Inflammatory macrophage (primary cell): ENCODE measurements at regions not wholly inside any gene's neighbourhood (a gene's known extent, or its start where the extent isn't known, plus 50 kb on each side); places are given as distances from the start of the nearest gene placed in this dataset.

Experiments used
- DNase-seq, 2 donors: peaks; one replicate each; pipeline ENCODE4 v3.0.0-alpha.2; 2020 to 2022

DNA sequence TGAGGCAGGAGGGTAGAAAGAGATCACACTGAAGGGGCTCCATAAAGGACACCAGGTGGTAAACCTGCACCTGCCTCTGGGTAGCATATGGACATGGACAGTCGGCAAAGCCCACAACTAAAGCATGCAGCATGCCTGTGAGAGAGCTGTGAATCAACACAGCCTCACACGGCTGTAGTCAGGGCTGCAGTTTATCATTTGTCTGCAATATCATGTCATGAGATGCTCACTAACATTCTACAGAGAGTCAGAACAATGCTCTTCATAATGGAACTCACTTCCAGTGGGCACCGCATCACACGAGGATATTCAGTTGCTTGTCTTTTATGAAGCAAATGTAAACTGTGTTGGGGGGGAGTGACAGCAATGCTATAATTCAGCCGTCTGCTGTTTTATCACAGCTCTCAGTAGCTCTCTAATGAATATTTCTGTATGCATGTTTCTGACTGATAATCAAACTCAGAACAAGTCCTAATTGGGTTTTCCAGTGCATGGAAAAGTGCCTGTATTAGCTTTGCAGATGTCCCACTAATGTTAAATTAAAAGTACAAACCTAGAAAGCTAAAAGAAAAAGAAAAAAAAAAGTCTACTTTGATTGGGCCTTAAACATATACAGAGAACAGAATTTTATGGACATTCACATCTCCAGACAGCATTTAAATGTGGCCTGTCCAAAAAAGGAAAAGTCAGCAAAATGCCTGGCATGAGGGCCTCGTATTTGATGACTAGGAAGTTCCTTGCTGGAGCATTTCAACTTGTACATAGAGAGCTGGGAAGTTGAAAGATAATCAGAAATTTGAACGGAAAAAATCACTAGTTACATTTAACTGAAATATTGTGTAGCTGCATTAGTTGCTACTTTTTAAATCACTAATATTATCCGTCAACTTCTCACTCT, 406.1 kb upstream of the SOX11 start:
- no peak for DNase-seq

DNA sequence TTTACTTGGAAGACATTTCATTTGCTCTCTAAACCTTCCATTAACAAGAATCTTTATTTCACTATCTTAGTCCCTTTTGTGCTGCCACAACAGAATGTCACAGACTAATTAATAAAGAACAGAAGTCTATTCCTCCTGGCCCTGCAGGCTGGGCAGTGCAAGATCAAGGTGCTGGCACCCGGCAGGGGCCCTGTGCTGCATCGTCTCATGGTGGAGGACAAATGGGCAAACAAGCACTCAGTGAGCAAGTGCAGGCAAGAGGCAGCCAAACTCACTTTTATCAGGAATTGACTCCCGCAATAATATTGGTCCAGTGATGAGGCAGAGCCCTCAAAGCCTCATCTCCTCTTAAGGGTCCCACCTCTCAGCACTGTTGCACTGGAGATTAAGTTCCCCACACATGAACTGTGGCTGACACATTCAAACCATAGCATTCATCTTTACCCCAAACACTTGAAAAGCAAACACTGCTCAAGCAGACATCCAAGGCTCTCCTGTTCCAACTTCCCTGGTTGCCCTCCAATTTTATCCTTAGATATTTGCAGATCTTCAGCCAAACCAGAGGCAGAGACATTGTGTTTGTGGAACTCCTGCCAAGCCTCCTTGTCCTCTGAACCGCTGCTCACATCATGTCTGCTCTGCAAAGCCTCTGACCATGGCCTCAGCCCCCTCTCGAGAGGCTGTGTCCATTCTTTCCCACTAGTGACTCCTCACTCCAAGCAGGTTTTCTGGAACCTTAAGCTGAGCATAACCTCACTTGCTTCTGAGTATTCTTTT, 404.4 kb upstream of the SOX11 start:
- DNase-seq = no peak

- DNase-seq = no peak
These were observed 401.2 kb upstream of the SOX11 start for GRCh38 chr2:5290900-5291546.

DNA sequence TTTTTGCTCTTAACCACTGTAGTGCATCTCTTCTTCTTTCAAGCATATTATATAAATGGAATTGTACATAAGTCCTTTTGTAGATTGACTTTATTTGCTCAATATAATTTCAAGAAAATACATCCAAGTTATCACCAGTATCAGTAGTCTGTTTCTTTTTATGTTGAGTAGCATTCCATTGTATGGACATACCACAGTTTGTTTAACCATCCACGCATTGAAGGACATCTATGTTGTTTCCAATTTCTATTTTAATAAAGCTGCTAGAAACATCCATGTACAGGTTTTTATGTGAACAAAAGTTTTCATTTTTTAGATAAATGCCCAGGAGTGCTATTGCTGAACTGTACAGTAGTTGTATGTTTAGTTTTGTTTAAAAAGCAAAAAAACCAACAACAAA, 387.5 kb upstream of the SOX11 start:
- no peak for DNase-seq

GRCh38 chr2:5315041-5315440, 377.1 kb upstream of the SOX11 start:
- no peak for DNase-seq

DNA sequence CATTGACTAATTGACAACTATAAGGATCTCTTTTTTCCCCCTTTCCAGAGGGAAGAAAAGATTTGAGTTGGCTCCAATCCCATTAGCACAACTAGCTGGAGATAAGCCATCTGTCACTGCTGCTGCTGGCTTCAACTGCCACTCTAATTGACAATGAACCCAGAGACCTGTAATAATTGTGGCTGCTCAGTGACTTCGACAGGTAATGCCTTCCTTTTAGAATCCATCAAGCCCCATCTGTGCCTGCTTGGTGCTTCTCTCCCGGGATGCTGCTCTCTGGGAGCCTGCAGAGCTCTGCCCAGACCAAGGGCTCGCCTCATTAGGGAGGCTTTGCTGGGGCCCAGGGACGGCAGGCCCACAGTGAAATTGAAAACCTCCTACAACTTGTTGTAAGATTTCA, 376.7 kb upstream of the SOX11 start:
- DNase-seq = no peak

DNA sequence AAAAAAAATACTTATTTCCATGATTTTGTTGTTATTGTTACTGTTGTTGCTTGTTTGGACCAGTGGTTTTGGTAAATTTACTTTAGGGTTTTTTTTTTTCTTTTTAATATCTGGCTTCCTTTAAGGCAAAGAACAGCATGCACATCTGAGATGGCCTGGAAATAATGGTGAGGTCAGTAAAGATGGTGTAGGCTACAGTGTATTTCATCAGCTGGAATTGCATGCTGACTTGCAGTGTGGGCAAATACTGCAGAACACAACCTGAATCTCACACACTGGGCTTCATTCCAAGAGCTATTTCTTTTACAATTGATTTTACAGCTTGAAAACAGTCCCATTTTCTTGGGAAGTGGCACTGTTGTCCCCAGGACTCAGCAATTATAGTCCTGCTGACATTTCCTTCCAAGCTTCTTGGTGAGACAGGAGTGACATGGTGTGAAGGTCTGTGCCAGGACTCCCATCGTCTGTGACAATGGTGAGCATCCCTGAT, 376.1 kb upstream of the SOX11 start:
- DNase-seq = no peak

GRCh38 chr2:5319493-5319892, 372.7 kb upstream of the SOX11 start:
- no peak for DNase-seq

GRCh38 chr2:5322396-5322795, 369.8 kb upstream of the SOX11 start:
- no peak for DNase-seq

GRCh38 chr2:5325523-5325922, 366.7 kb upstream of the SOX11 start:
- DNase-seq = no peak

- DNase-seq = no peak
These were observed 363.4 kb upstream of the SOX11 start for GRCh38 chr2:5328826-5329225.

DNA sequence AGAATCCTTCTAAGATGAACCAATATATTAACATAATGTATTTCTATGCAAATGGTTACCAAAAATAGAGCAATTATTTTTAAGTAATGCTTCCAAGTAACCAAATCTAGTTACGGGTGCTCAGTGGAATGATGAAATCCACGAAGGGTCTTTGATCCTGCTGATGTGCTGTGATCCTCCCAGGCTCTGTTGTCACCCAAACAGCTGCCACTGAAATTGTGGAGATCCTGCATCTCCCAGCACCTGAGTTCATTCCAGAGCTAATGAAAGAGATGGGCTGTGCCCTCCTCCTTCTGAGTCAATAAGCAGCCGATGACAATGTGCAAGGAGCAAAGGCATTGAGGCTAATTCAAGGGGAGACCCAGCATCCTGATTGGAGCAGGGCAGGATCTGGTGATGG, 362.4 kb upstream of the SOX11 start:
- no peak for DNase-seq

GRCh38 chr2:5330961-5331360, 361.2 kb upstream of the SOX11 start:
- DNase-seq = no peak

DNA sequence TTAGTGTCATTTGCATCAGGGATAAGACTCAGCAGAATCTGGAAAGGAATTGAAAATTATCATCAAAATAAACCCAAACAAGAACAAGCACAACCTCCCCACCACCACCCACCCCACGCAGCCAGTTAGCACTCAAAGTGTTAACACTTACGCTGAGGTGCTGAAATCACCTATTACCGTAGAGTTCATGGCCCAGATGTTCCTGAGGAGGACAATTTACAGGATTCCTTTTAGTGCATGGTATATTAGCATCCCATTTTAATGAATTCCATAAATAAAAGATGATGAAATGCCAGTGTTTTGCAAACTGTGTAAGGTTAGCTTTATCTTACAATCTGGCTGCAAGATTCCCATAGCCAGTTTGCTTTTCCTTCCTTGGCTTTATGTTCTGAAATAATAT, 359.3 kb upstream of the SOX11 start:
- DNase-seq = no peak

- DNase-seq = no peak
These were observed 352.7 kb upstream of the SOX11 start for GRCh38 chr2:5339473-5339872.

DNA sequence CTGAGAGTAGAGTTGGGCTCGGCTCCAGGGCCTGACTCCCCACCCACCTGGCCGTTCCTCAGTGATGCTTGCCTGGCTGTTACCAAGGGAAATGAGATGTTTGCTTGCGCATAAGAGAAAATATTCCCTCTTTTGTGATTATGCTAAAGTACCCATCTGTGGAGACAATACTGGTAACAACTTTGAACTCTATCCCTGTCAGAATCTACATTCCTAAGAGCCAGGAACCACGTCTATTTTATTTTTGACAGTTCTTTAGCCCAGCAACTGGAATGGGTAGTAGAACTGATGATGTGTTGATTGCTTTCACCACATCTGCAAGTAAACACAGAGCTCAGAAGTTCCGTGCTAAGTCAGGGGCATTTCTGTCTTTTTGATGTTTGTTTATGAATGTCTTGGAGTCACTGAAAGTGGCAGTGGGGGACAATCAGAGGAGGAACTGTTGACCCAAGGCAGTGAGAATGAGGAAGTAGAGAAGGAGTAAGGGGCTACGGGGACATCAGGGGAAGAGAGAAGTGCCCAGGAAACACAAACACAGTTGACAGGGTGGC, 348.3 kb upstream of the SOX11 start:
- DNase-seq = no peak

- no peak for DNase-seq
These were observed 339.9 kb upstream of the SOX11 start for GRCh38 chr2:5352286-5352685.

DNA sequence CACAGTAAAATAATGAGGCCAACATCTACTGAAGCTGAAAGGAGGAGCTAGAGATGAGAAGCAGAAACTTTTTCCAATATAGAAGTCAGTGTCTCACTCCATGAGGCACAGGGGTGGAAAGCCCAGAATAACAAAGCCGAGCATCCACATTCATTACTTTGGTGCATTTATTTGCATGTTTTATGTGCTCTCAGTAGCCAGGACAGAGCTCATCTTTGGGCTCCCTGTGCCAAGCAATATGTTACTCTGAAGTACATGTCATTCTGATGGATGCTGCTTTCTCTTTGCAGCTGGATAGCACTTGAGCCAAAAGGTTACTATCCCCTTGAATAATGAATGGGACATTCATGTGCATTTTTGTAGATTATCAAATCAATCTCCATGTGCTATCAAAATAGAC, 338.6 kb upstream of the SOX11 start:
- no peak for DNase-seq

GRCh38 chr2:5359397-5359796, 332.8 kb upstream of the SOX11 start:
- DNase-seq = no peak

DNA sequence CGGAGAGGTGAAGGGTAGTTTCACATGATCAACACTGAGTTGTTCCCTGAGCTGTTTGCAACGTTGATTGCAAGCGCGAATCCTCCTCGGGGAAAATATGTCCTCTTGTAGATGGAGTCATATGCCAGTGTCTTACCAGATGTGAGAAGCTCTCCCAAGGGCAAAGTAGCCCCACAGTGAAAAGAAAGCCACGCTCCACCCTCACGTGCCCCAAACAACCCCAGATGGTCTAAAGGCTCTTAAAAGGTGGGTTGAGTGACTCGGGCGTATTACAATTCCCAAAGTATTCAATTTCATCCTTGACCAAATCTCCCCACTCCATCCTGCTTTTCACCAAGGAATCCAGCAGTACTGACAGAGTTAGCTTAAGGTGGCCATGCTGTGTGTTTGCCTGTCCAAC, 332.1 kb upstream of the SOX11 start:
- no peak for DNase-seq

DNA sequence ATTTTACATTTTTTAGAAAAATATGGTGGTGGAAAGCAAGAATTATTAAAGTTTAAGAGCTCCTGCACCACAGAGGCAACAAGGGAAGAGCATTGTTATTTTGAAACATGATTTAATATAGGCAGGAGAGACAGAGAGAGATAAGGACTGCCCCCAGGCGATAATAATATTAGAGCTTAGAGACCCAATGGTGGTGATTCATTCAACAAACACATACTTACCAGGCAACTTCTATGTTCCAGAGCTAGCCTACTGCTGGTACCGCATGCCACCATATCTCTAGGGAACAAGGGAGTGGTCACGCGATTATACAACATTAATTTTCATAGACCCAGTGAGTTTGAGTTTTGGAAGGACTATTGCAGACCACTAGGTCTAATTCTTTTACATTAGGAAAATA, 327.8 kb upstream of the SOX11 start:
- no peak for DNase-seq

DNA sequence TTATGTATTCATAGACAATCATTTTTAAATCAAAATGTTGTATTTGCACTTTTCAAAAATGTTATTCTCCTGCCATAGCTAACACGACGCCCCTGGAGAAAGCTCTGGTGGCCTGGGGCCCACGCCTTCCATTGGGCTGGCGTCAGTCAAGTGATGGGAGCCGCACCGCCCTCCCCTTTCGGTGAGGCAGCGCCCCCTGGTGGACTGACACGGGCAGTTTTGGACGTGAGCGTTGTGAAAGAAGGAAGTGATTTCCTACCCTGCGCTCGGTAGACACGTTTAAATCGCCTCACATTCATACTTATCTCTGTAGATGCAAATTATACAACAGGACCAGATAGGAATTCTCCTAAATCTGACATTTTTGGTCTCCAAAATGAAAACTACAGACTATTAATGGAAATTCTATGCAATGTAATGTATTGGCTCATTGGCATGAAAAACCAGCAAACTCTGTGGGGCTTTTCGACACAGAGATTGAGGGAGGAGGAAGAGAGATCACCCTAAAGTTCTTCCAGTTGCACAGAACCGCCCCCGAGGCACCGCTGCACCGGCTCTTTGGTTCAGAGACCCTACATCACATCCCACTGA, 326.2 kb upstream of the SOX11 start:
- DNase-seq = peak; percentile 59 to 69

- DNase-seq = no peak
These were observed 324.9 kb upstream of the SOX11 start for GRCh38 chr2:5367321-5367720.
